ENCODE measurements at regions not wholly inside any gene's neighbourhood (a gene's known extent, or its start where the extent isn't known, plus 50 kb on each side); places are given as distances from the start of the nearest gene placed in this dataset.

GRCh38 chr6:128570680-128571063 is 50.3 kb upstream of the PTPRK start:
- no peak overlapping the region for H3K27ac ChIP-seq (ENCODE audit: insufficient read depth, low read length)
- no peak overlapping the region for H4K5ac ChIP-seq (ENCODE audit: low read depth, low read length)
- WGBS, 2 experiments (ENCODE audit: extremely low coverage in 2 of 2, insufficient read length in 1 of 2): 100% methylated on average over 2 of the region's 3 CpGs; no CpG with 5 or more reads in 1 of the 2 experiments
- peak overlapping the region; percentile 45 for H2BK120ac ChIP-seq (ENCODE audit: low read depth, low read length)
- ATAC-seq (ENCODE audit: low read depth) (no peak), DNase-seq (no peak)
- peak overlapping the region; percentile 49 for H3K14ac ChIP-seq (replicated peaks; ENCODE audit: low read depth, low read length)
- no peaks in the 10 kb centered on the region for H3K27me3 ChIP-seq (ENCODE audit: control insufficient read depth, insufficient read depth, low read length)
- peaks cover 3% of the 10 kb centered on the region for H3K4me1 ChIP-seq (ENCODE audit: control insufficient read depth, insufficient read depth, low read length)
- no peak overlapping the region for H3K9ac ChIP-seq (ENCODE audit: low read depth, low read length)
- peak overlapping the region; percentile 73 for H2AFZ ChIP-seq (replicated peaks; ENCODE audit: low read length, poor library complexity)
- H2AK9ac ChIP-seq (replicated peaks; ENCODE audit: low read depth, low read length, poor library complexity): no peak overlapping the region
- H4K20me1 ChIP-seq (ENCODE audit: insufficient read depth, low read length): no peaks in the 10 kb centered on the region
- peak overlapping the region; percentile 0; the same call in 1 of the 2 replicates for H4K91ac ChIP-seq (ENCODE audit: insufficient read depth, low read depth, low read length)
- H3K9me3 ChIP-seq (ENCODE audit: control insufficient read depth, insufficient read depth, low read length): no peaks in the 10 kb centered on the region
- H3K4ac ChIP-seq (ENCODE audit: low read depth, low read length): peak overlapping the region; percentile 35
- no peak overlapping the region for H3K4me2 ChIP-seq (ENCODE audit: low read depth, low read length)
- CTCF ChIA-PET: no interaction called here
- no peak for TF ChIP-seq RFX5 (IDR thresholded peaks at IDR 0.05; ENCODE audit: low read depth, low read length)
- no peak overlapping the region; the same call in 1 of the 2 replicates for H3K56ac ChIP-seq (ENCODE audit: extremely low read depth, insufficient read depth, low read length)
- peak overlapping the region in 1 of 2 experiments; percentile 47; a peak in 2 of 4 replicates for H4K8ac ChIP-seq (ENCODE audit: low read depth in 2 of 2, low read length in 2 of 2)
- H2AK5ac ChIP-seq (ENCODE audit: low read depth, low read length): peak overlapping the region; percentile 95
- in situ Hi-C loops (cut with MboI; ENCODE audit: low sequenced_read_pairs) (no loop called here), dilution Hi-C loops (cut with HindIII; ENCODE audit: low sequenced_read_pairs, unreplicated experiment) (no loop called here), intact Hi-C loops (cut with micrococcal nuclease) (no loop called here)
- no peak overlapping the region for H3K18ac ChIP-seq (ENCODE audit: low read depth, low read length)
- H3K9me1 ChIP-seq (ENCODE audit: insufficient read depth, low read length): 0 out of 2 replicates have a peak, but pooled peaks cover 2% of the 10 kb centered on the region
- H3K36me3 ChIP-seq (ENCODE audit: control insufficient read depth, insufficient read depth, low read length): no peaks in the 10 kb centered on the region
- peak overlapping the region; percentile 47 for H2BK20ac ChIP-seq (ENCODE audit: low read depth, low read length)
- H2BK15ac ChIP-seq (ENCODE audit: low read depth, low read length): peak overlapping the region; percentile 53; the same call in 1 of the 3 replicates
- H2BK5ac ChIP-seq (ENCODE audit: low read depth, low read length, poor library complexity, severe bottlenecking): no peak overlapping the region
- no TSS peak for BruUV-seq (replicated peaks)
- POLR2A ChIA-PET (ENCODE audit: unreplicated experiment): no interaction called here
- H3K23ac ChIP-seq (ENCODE audit: low read depth, low read length): peak overlapping the region; percentile 45; the same call in 1 of the 2 replicates
- no peak overlapping the region for H3K4me3 ChIP-seq (ENCODE audit: insufficient read depth, low read depth, low read length)
- H3K79me1 ChIP-seq (ENCODE audit: low read depth in 1 of 2, low read length in 2 of 2): no peaks in the 10 kb centered on the region
